Activated CD4-positive, alpha-beta T cell treated with anti-CD3 and anti-CD28 coated beads for 4 hours (primary cell): ENCODE measurements at regions not wholly inside any gene's neighbourhood (a gene's known extent, or its start where the extent isn't known, plus 50 kb on each side); places are given as distances from the start of the nearest gene placed in this dataset.

Experiments used
- DNase-seq, 2 donors: peaks; one replicate each; pipeline ENCODE4 v3.0.0-alpha.2; 2020

DNA sequence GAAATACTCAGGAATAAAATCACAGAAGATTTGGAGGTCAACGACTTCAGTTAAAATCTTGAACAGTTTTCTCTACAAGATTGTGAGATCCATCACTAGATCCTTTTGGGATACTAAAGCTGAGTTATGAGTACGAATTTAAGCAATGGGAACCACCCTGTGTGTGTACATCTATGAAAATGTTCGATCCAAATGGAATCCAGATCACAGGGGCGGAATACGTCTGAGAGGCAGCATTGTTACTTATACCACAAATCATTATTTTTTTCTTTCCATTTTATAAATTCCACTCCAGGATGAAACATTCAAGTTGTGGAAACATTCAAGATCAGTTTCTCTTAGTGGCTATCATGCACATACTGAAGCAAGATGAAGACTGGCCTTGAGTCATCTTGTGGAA lies 239.3 kb upstream of the PAPPA start:
- no peak for DNase-seq

DNA sequence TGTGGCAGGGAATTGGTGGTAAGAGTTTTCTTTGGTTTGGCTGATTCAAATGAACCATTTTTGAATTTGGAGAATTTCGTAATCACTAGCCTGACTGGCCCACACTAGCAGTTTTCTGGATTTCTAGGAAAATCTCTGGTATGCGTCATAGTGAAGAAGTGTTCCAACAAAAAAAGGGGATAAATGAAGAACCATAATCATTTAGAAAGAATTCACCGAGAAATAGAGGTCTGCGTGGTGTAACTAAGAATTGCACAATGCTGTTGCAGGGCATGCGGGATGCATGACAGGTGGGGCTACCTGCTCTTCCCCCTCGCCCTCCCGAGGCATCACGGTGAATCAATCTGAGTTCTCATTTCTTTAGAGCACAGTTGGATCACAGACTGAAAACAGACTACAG lies 232.3 kb upstream of the PAPPA start:
- no peak for DNase-seq

DNA sequence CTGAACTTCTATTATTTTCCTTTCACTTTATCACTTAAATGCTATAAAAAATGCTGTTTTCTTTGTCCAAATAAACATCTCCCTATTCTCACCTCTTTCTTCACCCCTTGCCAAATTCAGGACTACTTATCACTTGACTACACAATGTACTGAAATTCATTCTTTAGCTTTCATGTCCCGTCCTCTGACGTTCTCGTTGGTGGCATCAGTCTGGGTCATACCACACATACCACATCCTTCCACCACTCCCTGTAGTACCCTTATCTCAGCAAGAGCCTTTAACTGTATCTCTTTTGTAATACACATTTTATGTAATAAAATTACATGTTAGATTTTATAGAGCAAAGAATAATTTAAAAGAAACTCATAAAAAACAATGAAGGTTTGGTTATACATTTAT lies 231.1 kb upstream of the PAPPA start:
- DNase-seq = no peak

DNA sequence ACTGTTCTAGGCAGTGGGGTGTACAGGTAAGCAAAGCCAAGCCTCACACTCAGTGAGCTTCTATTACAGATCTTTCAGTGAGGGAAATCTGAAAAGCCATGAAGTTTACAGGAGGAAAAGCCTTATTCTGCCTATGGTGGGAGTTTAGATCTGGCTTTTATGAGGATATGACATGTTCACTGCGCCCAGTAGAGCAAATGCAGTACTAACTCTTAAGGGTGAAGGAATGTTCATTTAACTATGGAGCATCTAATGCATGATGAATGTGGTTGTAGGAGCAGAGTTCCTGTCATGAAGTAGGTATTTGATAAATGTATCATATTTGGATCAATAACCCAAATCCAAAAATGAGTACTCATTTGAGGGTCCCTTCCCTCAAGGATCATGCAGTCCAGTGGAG lies 230.2 kb upstream of the PAPPA start:
- no peak for DNase-seq

DNA sequence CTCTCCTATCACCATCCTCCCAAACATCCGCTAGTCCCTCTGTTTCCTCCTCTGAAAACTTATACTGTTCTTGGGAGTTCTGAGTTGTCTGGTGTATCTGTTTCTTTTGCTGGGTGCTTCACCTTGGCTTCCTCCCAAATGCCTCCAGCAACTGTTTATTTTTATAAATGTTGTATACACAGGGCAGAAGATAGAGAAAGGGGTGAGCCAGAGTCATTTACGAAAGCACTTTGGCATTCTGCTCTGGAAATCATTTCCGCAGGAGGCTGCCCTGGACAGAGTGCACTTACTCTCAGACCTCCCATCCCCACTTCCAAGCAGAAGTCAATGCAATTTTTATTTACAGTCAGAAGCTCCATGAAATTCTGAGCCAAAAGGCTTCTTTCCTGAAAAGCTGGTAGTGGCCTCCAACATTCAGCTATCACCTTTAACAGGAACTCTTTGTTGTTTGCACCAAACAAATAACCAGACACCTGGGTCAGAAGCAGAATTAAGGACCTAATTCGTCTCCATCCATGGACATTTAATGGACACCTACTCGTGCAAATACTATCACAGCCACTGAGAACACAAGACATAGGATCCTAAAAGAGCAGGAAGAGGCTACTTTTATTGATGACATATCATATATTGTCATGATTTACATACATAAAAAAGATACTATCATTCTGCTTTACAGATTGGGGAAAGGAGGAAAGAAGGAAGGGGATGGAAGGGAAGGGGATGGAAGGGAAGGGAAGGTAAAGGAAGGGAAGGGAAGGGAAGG lies 229.5 kb upstream of the PAPPA start:
- DNase-seq = no peak

DNA sequence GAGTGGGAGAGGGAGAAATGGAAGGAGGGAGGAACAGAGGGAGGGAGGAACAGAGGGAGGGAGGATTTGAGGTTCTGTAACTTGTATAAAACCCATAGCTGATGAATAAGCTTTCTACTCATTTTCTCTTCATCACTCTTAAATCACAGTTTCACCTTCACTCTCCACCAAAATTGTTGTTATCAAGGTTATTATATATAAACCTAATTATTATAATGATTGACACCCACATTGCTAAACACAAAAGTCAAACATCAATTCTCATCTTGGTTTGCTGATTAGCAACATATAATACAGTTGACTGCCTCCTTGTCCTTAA lies 229.0 kb upstream of the PAPPA start:
- no peak for DNase-seq

DNA sequence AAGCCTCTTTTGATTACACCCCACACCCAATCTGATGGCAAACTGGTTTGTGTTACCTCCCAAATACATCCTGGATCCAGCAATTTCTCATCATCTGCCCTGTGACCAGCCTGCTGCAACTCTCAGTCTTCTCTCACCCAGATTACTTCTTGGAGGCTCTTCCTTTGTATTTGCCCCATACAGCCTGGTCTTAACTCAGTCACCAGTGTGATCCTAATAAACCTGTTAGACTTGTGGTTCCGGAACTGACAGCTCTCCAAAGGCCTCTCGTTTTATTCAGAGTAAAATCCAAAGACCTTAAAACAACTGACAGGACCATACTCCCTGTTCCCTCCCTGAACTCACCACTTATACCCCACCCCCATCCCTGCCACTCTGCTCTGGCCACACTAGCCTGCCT lies 228.2 kb upstream of the PAPPA start:
- DNase-seq = no peak

DNA sequence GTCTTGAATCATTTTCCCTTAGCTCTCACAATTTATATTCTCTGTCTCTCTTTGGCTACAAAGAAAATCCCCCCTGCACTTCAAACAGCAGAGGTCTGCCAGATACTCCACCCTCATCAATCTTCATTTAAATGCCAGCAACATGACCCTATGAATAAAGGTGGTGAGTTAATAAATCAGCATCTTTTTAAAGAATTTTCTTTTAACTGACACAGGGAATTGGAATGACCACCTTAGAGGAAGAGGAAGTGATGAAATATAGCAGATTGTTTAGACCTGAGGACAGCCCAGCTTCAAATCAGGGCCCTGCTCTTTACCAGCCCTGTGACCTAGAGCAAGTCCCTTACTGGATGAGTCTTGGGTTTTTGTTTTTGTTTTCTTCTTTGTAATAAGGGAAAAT lies 223.1 kb upstream of the PAPPA start:
- DNase-seq = no peak

DNA sequence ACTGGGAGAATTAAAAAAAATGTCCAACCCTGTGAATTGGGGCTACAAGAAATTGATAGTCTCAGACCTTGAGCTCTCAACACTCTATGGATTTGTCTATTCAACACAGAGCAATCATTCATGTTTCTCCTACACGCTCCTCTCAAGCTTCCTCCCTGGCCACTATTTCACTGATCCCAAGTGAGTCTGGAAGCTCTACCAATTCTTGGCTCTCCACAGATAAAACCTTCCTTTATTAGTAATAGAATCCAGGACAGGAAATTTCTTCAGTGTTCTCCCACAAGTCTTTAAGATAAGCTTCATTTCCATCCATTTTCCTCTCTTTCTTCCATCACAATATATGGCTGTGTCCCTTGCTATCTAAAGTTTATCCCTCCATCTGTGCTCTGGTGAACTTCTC lies 215.1 kb upstream of the PAPPA start:
- DNase-seq = no peak

DNA sequence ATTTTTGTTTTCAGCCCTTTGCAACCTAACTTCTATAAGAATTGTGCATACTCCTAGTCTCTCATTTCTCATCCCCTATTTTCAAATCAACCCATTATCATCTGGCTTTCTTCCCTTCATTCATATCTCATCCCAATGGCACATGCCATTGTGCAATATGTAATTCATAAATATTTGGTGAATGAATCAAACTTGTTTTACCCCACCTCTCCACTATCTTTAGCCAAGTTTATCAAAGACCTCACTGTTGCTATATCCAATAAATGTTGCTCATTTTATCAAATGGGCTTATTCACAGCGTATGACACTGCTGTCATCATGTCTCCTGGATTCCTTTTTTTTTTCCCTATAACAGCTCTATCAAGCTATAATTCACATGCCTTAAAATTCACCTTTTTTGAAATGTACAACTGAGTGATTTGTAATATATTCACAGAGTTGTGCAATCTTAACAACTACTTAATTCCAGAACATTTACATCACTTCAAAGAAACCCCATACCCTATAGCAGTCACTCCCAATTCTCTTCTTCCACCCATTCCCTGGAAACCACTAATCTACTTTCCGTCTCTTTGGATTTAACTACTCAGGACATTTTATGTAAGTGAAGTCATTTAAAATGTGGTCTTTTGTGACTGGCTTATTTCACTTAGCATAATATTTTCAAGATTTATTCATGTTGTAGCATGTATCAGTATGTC lies 214.4 kb upstream of the PAPPA start:
- no peak for DNase-seq

DNA sequence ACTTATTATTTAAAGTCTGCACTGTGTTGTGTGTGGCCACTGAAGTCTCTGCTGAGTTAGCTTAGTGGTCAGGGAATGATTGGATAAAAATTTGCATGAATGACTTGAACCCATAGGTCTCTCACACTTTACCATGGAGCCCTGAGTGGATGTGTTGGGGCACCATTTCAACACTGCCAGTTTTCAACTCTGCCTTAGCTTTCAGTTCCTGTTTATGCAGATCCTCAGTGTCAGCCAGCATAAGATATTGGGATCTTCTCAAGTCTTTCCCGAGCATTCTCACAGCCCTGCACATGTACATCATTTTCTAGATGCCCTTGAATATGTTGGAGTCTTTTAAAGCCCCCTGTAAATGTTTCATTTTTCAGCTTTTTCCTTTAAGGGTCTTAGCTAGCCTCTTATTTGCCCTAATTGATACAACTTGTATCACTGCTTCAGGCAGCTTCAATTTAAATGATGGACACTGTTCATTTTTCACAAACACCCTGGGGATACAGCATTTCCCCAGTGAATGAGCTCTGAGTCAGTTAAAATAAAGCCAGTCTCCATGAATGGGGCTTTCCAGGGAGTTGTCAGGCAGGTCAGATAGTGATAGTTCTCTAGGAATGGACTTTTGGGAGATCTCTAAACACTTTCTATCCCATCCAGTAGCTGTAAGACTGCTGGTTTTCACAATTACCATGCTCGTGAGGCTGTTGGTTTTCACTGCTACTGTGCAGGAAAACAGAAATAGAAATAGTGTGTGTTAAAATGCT lies 211.9 kb upstream of the PAPPA start:
- DNase-seq = no peak

DNA sequence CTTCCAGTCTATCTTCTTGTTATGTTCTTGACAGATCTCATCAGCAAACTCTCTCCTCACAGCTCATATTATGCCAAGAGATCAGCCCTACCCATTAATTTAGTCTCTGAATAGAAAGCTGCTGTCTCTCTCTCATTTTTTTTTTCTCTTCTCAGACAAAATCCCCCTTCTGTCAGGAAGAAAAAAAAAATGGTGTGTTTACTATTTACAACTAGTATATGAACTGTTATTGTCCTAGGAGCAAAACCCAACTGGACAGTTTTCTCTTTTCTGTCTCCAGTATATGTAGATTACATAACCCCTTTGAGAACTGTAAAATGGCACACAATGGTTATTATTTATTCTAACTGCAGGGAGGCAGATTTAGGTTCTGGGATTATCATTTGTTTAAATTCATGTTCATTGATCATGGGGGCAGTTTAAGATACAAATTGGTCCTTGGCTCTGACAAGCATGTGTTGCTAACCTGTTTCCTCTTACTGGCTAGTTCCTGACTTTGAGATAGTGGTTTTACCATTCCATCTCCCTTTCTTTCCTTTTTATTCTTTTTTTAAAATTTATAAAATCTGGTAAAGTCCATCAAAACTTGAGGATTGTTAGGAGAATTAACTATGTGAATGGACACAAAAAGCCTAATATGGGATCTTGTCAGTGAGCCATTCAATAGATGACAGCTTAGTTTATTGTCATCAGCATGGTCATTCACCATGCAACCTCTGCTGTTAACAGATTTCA lies 210.0 kb upstream of the PAPPA start:
- no peak for DNase-seq

DNA sequence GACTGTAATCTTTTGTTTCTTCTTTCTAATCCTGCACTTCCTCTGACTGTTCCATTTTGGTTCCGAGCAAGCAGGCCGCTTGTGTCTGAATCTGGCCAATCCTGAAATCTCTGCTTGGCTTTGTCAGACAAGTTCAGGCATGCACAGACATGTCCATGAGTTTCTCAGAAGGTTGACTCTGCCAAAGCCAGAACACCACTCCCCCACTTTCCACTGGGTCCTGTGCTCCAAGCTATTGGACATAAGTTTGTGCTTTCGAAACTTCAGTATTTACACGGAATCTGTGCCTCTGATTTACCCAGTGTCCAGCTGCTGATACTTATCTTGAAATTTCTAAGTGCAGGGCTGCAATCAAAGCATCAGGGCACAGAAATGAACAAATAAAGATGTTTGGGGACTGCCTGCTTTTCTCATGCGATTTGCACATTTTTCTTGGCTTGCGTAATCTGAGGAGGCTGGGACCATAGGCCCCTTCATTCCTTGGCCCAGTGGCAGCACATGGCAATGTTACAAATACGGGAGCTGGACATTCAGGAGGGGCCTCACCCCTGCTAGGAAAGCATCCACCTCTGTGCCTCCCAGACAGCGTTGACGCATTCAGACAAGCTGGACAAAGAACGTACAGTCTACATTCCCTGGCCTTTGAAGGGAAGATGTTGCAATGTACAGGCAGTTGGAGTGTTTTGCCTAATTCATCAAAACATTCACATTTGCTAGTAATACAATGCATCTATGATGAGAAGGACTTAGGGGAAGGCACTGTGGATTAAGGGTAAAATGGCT lies 209.2 kb upstream of the PAPPA start:
- DNase-seq = no peak

DNA sequence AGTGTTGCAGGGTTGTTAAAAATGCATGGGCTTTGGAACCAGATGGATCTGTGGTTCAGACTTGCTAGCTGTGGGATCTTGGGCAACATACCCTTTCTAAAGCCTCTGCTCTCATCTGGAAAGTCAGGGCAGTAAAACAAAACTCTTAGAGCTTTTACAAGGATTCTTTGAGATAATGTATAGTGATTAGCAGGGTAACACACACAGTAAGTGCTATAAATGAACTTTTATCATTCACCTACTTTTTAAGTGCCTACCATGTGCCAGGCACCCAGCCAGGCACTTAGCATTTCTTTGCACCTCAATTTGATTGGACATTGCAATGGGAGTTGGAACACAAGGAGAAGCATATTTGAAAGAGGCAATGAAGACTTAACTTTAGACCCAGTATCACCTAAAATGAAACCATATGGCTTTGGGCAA lies 208.6 kb upstream of the PAPPA start:
- no peak for DNase-seq

DNA sequence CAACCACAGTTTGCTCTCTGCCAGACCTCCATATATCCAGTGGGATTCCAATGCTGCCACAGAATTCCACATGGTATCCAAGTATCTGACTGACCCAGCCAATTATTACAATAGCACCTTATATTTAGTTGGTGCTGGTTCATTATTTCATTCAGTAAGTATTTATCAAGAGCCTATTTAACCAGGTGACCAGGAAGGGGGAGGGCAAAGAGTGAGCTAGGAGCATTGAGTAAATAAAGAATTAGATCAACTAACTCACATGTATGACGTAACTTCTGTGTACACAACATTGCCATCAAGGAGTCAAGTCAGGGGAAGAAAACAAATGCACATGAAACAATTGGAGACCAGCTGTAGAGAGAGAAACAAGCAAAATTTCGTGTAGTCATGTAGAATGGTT lies 207.1 kb upstream of the PAPPA start:
- no peak for DNase-seq

DNA sequence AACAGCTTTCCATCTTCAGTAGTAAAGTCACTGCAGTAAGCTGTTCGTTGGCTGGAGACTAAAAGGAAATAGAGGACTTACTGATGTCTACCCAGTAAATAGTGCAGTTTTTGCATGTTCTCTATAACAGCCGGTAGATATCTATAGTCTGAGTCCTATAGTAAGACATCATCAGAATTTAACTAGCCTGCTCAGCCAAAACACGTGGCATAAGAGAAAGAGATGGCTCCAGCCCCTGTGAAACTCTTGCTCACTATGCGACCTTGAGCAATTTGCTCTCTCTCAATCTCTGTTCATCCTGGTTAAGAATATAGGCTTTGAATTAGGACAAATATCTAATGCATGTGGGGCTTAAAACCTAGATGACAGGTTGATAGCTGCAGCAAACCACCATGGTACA lies 201.6 kb upstream of the PAPPA start:
- DNase-seq = no peak

DNA sequence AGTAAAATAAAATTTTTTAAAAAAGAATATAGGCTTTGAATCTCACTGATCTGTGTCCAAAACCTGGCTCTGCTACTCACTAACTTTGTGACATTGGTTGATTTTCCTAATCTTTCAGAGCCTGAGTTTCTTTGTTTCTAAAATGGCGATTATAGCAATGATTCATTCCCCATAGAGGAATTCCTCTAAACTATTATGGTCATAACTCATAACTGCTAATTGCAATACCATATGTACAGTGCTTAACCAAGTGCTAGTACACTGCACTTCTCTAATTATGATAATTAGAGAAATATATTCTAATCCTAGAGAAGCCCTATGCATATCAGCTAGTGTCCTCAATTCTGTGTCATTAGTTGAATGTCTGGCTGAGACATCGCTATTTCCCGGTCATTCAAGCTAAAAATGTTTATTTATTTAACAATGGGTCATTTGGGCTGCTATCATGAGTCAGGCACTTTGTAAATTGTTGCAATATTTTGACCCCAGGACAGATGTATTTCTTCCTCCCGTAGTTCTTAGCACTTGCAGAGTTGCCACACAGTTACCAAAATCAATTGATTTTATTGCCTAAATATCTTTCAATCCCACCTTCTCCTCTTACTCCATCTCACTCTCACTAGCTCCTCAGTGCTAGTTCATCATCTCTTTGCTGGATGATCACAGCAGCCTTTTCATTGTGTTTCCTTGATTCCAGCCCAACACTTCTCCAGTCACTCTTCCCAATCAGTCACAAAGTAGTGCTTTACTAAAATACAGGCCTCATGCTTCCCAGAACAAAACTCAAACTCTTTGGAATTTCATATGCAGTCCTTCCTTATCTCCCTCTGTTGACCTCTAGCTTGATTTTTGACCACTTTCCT lies 200.9 kb upstream of the PAPPA start:
- no peak for DNase-seq

DNA sequence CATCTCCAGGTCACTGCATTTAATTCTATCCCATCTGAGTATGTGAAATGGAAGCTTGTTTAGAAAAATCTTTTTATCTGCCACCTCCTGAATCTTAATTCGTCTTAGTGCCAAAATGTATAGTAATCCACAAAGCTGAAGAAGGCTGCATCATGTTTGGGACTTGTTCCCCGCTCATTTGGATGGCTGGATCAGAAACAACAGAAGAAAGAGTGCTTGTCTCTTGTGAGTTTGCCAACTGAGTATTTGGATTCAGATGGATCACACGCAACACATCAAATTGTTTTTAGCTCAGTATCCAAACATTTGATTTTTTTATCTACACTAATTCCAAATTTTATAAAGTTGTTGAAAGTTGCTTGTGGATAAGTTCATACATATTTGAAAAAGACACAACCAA lies 197.2 kb upstream of the PAPPA start:
- no peak for DNase-seq

DNA sequence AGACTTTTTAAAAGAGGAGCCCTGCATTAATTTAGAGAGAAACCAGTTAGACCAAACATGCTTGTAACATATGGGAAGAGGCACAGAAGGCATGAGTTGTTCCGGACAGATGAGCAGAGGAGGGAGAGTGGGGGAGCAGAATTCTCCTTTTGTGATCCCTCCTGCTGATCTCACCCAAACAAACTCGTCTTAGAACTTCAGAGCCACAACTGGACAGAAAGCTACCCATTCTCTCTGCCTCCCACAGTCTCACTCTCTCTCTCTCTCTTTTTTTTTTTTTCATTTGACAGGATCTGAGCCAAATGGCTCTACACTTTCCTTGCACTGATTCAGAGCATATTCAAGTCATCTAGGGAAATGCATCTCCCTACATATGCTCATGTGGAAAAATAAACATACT lies 196.0 kb upstream of the PAPPA start:
- no peak for DNase-seq

DNA sequence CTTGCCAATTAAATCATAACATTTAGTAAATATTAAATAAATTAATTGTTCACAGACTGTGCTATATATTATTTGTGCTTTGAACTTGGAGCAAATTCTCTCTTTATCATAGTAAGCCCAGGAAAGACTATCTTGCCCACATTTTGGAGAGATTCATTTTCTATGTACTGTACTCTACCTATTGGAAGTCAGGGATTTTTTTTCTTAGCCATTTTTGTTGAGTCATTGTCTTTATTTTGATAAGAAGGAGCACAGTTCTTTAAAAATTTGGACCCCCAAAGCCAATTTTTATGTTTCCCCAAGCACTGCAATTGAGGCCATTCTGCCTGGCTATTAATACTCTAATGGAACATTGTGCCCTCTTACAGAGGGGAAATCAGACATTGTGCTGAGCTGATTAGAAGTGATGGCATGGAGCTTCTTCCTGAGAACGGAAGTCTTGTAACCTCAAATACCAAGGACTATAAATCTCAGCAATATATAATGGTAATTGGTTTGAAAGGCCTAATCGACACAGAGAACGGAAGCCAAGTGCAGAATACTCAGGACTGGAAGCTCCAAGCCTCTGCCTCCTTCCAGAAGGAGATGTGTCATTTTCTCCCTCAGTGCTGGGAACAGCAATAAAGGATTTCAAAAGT lies 188.8 kb upstream of the PAPPA start:
- DNase-seq = no peak

DNA sequence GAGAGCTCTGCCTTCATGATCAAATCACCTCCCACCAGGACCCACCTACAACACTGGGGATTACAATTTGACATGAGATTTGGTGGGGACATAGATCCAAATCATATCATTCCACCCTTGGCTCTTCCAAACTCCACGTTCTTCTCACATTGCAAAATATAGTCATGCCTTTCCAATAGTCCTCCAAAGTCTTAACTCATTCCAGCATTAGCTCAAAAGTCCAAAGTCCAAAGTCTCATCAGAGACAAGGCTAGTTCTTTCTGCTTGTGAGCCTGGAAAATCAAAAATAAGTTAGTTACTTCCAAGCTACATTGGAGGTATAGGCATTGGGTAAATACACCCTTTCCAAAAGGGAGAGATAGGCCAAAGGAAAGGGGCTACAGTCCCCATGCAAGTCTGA lies 186.9 kb upstream of the PAPPA start:
- DNase-seq = no peak
